ENCODE measurements at regions not wholly inside any gene's neighbourhood (a gene's known extent, or its start where the extent isn't known, plus 50 kb on each side); places are given as distances from the start of the nearest gene placed in this dataset.

GRCh38 chr5:133696782-133697507, 84.6 kb upstream of the FSTL4 start:
- no peak overlapping the region for H3K4me2 ChIP-seq (ENCODE audit: low read length)
- H3K9me3 ChIP-seq (ENCODE audit: low read length), result no peaks in the 10 kb centered on the region
- DNase-seq (ENCODE audit: low spot score), result no peak
- H4K20me1 ChIP-seq (ENCODE audit: insufficient read depth, low read length), result no peaks in the 10 kb centered on the region
- H3K9me2 ChIP-seq (ENCODE audit: insufficient read depth, low read length), result no peaks in the 10 kb centered on the region
- POLR2A ChIA-PET, result no interaction called here
- intact Hi-C loops (cut with micrococcal nuclease; ENCODE audit: unreplicated experiment), result no loop called here
- H3K4me1 ChIP-seq (ENCODE audit: insufficient read depth, low read length, poor library complexity, severe bottlenecking), result no peaks in the 10 kb centered on the region
- TF ChIP-seq CTCF (conservative IDR thresholded peaks at IDR 0.05; ENCODE audit: low read length), result no peak
- TF ChIP-seq EZH2phosphoT487 (IDR thresholded peaks at IDR 0.05; ENCODE audit: borderline replicate concordance, low read depth, low read length), result no peak
- no peaks in the 10 kb centered on the region for H3K36me3 ChIP-seq (ENCODE audit: insufficient read depth, low read length)
- CTCF ChIA-PET (ENCODE audit: unreplicated experiment), result no interaction called here
- no peak overlapping the region for H3K4me3 ChIP-seq (ENCODE audit: low read depth, low read length, poor library complexity, severe bottlenecking)
- H3K79me2 ChIP-seq (ENCODE audit: insufficient read depth, low read depth, low read length), result no peaks in the 10 kb centered on the region
- BruUV-seq (replicated peaks), result no TSS peak
- no peak overlapping the region for H3K27ac ChIP-seq (ENCODE audit: low read depth, low read length, poor library complexity, severe bottlenecking)
- no peak overlapping the region for H2AFZ ChIP-seq (ENCODE audit: low read length)

DNA sequence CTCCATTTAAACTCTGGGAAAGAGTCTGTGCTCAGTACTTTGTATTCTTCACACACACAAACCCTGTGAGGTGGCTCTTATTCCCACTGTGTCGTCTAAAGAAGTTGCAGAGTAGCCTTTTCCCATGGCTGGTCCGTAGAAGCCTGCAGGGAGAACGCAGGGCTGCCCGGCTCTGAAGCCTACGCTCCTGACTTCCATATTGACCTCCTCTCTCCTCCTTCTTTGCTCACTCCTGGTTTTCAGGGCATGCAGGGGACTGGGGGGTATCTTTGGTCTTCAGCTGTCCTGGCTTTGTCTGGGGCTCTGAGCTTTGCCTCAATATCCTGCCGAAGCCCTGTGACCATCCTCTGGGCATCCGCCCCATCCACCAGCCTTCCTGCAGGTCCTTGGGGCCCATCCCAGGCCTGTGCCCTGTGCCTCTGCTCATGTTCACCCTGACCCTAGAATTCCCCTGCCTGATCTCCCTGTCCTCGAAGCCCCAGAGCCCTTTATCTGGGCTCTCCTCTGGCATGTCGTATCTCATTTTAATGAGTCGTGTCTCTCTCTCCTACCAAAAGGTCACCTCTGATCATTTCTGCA, 83.8 kb upstream of the FSTL4 start:
- Histone ChIP-seq H3K36me3 (ENCODE audit: insufficient read depth, low read length) (no peaks in the 10 kb centered on the region), H3K4me1 (ENCODE audit: insufficient read depth, low read length, poor library complexity, severe bottlenecking) (no peaks in the 10 kb centered on the region), H3K4me2 (ENCODE audit: low read length) (no peak overlapping the region), H3K9me3 (ENCODE audit: low read length) (no peaks in the 10 kb centered on the region), H3K79me2 (ENCODE audit: insufficient read depth, low read depth, low read length) (no peaks in the 10 kb centered on the region), H2AFZ (ENCODE audit: low read length) (no peak overlapping the region), H4K20me1 (ENCODE audit: insufficient read depth, low read length) (no peaks in the 10 kb centered on the region), H3K9me2 (ENCODE audit: insufficient read depth, low read length) (no peaks in the 10 kb centered on the region), H3K27ac (ENCODE audit: low read depth, low read length, poor library complexity, severe bottlenecking) (no peak overlapping the region), H3K4me3 (ENCODE audit: low read depth, low read length, poor library complexity, severe bottlenecking) (no peak overlapping the region)
- TF ChIP-seq CTCF (conservative IDR thresholded peaks at IDR 0.05; ENCODE audit: low read length) (no peak), EZH2phosphoT487 (IDR thresholded peaks at IDR 0.05; ENCODE audit: borderline replicate concordance, low read depth, low read length) (no peak)
- POLR2A ChIA-PET, result no interaction called here
- intact Hi-C loops (cut with micrococcal nuclease; ENCODE audit: unreplicated experiment), result no loop called here
- CTCF ChIA-PET (ENCODE audit: unreplicated experiment), result no interaction called here
- DNase-seq (ENCODE audit: low spot score), result no peak
- BruUV-seq (replicated peaks), result no TSS peak

GRCh38 chr5:133694181-133694831, 82.0 kb upstream of the FSTL4 start:
- Histone ChIP-seq H4K20me1 (ENCODE audit: insufficient read depth, low read length) (no peaks in the 10 kb centered on the region), H2AFZ (ENCODE audit: low read length) (no peak overlapping the region), H3K9me2 (ENCODE audit: insufficient read depth, low read length) (no peaks in the 10 kb centered on the region), H3K4me1 (ENCODE audit: insufficient read depth, low read length, poor library complexity, severe bottlenecking) (no peaks in the 10 kb centered on the region), H3K36me3 (ENCODE audit: insufficient read depth, low read length) (no peaks in the 10 kb centered on the region), H3K4me3 (ENCODE audit: low read depth, low read length, poor library complexity, severe bottlenecking) (no peak overlapping the region), H3K79me2 (ENCODE audit: insufficient read depth, low read depth, low read length) (no peaks in the 10 kb centered on the region), H3K9me3 (ENCODE audit: low read length) (no peaks in the 10 kb centered on the region), H3K27ac (ENCODE audit: low read depth, low read length, poor library complexity, severe bottlenecking) (no peak overlapping the region), H3K4me2 (ENCODE audit: low read length) (no peak overlapping the region)
- intact Hi-C loops (cut with micrococcal nuclease; ENCODE audit: unreplicated experiment), result no loop called here
- CTCF ChIA-PET (ENCODE audit: unreplicated experiment), result interaction anchor here (0.6 kb wide), 1 partner anchor 19 kb away, joined by 3 read pairs; no protein-coding TSS in a partner anchor
- POLR2A ChIA-PET, result interaction anchor here (0.6 kb wide), 1 partner anchor 267 kb away, joined by 5 read pairs; no protein-coding TSS in a partner anchor
- no peak for DNase-seq (ENCODE audit: low spot score)
- no TSS peak for BruUV-seq (replicated peaks)
- TF ChIP-seq EZH2phosphoT487 (IDR thresholded peaks at IDR 0.05; ENCODE audit: borderline replicate concordance, low read depth, low read length) (no peak), CTCF (conservative IDR thresholded peaks at IDR 0.05; ENCODE audit: low read length) (no peak)

Data from OCI-LY7 (cell line).